Hepatocyte (in vitro differentiated cells): ENCODE measurements at regions not wholly inside any gene's neighbourhood (a gene's known extent, or its start where the extent isn't known, plus 50 kb on each side); places are given as distances from the start of the nearest gene placed in this dataset.
"Not testable (repeated sequence)": the region's sequence is repeated elsewhere in the genome, so short reads cannot be mapped to it uniquely, and the experiment has no call there.

ENCODE experiments used
- DNase-seq: peaks from one replicate; pipeline ENCODE4 v3.0.0-alpha.2; 2016; ENCODE audit warnings: low spot score
- H2AFZ ChIP-seq: fragments of 200-600 bp; sonication (generic); 2 replicates; pipeline ENCODE4 v1.6.0; 2016; ENCODE audit warnings: antibody characterized with exemption, mild to moderate bottlenecking
- H3K27ac ChIP-seq: fragments of 200-600 bp; sonication (generic); 2 replicates; pipeline ENCODE4 v1.5.1; 2016; ENCODE audit warnings: mild to moderate bottlenecking
- H3K27me3 ChIP-seq: fragments of 200-600 bp; sonication (generic); 2 replicates; pipeline ENCODE4 v1.6.1; 2016
- H3K36me3 ChIP-seq: fragments of 200-600 bp; sonication (generic); replicated peaks from 2 replicates; pipeline ENCODE4 v1.5.1; 2016; ENCODE audit warnings: low read depth; ENCODE audit not compliant: insufficient read depth
- H3K4me1 ChIP-seq: fragments of 200-600 bp; sonication (generic); 2 replicates; pipeline ENCODE4 v1.5.1; 2016; ENCODE audit warnings: mild to moderate bottlenecking, moderate library complexity; ENCODE audit not compliant: insufficient read depth
- H3K4me2 ChIP-seq: fragments of 200-600 bp; sonication (generic); 2 replicates; pipeline ENCODE4 v1.6.0; 2016
- H3K4me3 ChIP-seq: fragments of 200-600 bp; sonication (generic); 2 replicates; pipeline ENCODE4 v1.5.1; 2016; ENCODE audit warnings: mild to moderate bottlenecking
- H3K79me2 ChIP-seq: fragments of 200-600 bp; sonication (generic); 2 replicates; pipeline ENCODE4 v1.6.0; 2017; ENCODE audit warnings: mild to moderate bottlenecking
- H3K9me2 ChIP-seq: fragments of 200-600 bp; sonication (generic); replicated peaks from 2 replicates; pipeline ENCODE4 v1.6.0; 2017; ENCODE audit warnings: mild to moderate bottlenecking; ENCODE audit not compliant: insufficient read depth
- H3K9me3 ChIP-seq: fragments of 200-600 bp; sonication (generic); 2 replicates; pipeline ENCODE4 v1.5.1; 2016; ENCODE audit warnings: low read depth, mild to moderate bottlenecking
- H4K20me1 ChIP-seq: fragments of 200-600 bp; sonication (generic); 2 replicates; pipeline ENCODE4 v1.6.0; 2016; ENCODE audit warnings: mild to moderate bottlenecking; ENCODE audit not compliant: insufficient read depth, poor library complexity, severe bottlenecking
- EZH2 ChIP-seq: fragments of 200-600 bp; sonication (generic); IDR thresholded peaks from 2 replicates; pipeline ENCODE4 v1.6.1; 2016; ENCODE audit warnings: antibody characterized with exemption, mild to moderate bottlenecking, borderline replicate concordance
- EZH2phosphoT487 ChIP-seq: fragments of 200-600 bp; sonication (generic); IDR thresholded peaks from one replicate; pipeline ENCODE4 v1.6.1; 2018; ENCODE audit warnings: antibody characterized with exemption, mild to moderate bottlenecking, low read depth, moderate library complexity; ENCODE audit not compliant: unreplicated experiment, severe bottlenecking
- WGBS: methylation state at CpG from one replicate; pipeline ENCODE4 v1.1.6; 2016; ENCODE audit warnings: low lambda C conversion rate; ENCODE audit errors: missing lambda C conversion rate; 5-methylcytosine and 5-hydroxymethylcytosine counted together
- TF ChIP-seq, protein P1 (sequence below): fragments of 200-600 bp; sonication (generic); IDR thresholded peaks from 2 replicates; pipeline ENCODE4 v1.5.1; 2016; ENCODE audit warnings: antibody characterized with exemption, mild to moderate bottlenecking; ENCODE audit not compliant: poor library complexity

DNA sequence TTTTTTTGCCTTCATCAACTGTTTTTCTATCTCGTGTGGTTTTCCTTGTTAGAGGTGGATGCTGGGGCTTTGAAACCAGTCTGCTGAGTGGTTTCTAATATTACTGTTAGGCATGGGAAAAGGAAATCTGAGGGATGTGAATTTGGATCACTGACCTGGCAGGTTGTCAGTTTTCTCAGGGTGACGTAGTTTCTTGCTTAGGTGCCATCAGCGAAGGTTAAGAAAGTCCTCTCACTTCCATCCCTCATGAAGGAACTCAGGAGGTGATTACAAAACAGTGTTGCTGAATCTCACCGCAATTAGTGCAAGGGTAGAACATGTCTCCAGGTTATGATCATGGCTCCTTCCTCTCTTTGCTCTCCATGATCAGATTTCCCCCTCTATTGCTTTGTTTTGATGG is 135.9 kb downstream of the SOX4 start:
- no peak overlapping the region for H3K4me2 ChIP-seq
- TF ChIP-seq EZH2 (no peak), EZH2phosphoT487 (no peak)
- TF ChIP-seq, protein P1, sequence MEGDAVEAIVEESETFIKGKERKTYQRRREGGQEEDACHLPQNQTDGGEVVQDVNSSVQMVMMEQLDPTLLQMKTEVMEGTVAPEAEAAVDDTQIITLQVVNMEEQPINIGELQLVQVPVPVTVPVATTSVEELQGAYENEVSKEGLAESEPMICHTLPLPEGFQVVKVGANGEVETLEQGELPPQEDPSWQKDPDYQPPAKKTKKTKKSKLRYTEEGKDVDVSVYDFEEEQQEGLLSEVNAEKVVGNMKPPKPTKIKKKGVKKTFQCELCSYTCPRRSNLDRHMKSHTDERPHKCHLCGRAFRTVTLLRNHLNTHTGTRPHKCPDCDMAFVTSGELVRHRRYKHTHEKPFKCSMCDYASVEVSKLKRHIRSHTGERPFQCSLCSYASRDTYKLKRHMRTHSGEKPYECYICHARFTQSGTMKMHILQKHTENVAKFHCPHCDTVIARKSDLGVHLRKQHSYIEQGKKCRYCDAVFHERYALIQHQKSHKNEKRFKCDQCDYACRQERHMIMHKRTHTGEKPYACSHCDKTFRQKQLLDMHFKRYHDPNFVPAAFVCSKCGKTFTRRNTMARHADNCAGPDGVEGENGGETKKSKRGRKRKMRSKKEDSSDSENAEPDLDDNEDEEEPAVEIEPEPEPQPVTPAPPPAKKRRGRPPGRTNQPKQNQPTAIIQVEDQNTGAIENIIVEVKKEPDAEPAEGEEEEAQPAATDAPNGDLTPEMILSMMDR: no peak
- no peaks in the 10 kb centered on the region for H3K9me2 ChIP-seq
- no peak for DNase-seq
- H3K27me3 ChIP-seq: no peaks in the 10 kb centered on the region
- peaks cover 12% of the 10 kb centered on the region for H3K4me1 ChIP-seq
- H4K20me1 ChIP-seq: no peaks in the 10 kb centered on the region
- no peak overlapping the region for H2AFZ ChIP-seq
- no peaks in the 10 kb centered on the region for H3K36me3 ChIP-seq
- H3K4me3 ChIP-seq: no peak overlapping the region
- 92% methylated on average over 4 of the region's 4 CpGs for WGBS
- no peaks in the 10 kb centered on the region for H3K9me3 ChIP-seq
- no peak overlapping the region for H3K27ac ChIP-seq
- H3K79me2 ChIP-seq: peaks cover 13% of the 10 kb centered on the region

DNA sequence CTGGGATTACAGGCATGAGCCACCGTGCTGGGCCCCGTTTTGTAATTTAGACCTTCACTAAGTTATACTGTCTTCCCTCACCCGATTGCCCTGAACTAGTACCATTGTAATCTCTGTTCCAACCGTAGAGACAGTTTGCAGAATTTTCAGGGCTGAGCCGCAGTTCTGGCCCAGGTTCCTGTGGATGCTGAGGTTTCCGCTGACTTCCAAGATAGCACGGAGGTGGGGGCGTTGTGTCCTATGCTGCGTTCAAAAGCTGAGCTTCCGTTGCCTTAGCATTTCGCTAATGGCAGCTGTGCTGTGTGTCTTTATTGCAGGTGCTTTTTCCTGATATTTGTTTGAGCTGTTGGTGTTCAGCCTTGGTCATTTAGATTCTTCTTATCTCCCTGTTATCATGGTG is 137.0 kb downstream of the SOX4 start:
- H3K9me2 ChIP-seq: no peaks in the 10 kb centered on the region
- H4K20me1 ChIP-seq: no peaks in the 10 kb centered on the region
- H3K4me2 ChIP-seq: no peak overlapping the region
- no peaks in the 10 kb centered on the region for H3K9me3 ChIP-seq
- no peak for TF ChIP-seq EZH2phosphoT487
- TF ChIP-seq, protein P1: no peak
- no peak for TF ChIP-seq EZH2
- H3K4me1 ChIP-seq: peaks cover 12% of the 10 kb centered on the region
- H3K79me2 ChIP-seq: peaks cover 11% of the 10 kb centered on the region
- 92% methylated on average over 11 of the region's 11 CpGs for WGBS
- no peak overlapping the region for H3K4me3 ChIP-seq
- H3K27ac ChIP-seq: no peak overlapping the region
- H2AFZ ChIP-seq: no peak overlapping the region
- H3K27me3 ChIP-seq: no peaks in the 10 kb centered on the region
- no peak for DNase-seq
- H3K36me3 ChIP-seq: no peaks in the 10 kb centered on the region

DNA sequence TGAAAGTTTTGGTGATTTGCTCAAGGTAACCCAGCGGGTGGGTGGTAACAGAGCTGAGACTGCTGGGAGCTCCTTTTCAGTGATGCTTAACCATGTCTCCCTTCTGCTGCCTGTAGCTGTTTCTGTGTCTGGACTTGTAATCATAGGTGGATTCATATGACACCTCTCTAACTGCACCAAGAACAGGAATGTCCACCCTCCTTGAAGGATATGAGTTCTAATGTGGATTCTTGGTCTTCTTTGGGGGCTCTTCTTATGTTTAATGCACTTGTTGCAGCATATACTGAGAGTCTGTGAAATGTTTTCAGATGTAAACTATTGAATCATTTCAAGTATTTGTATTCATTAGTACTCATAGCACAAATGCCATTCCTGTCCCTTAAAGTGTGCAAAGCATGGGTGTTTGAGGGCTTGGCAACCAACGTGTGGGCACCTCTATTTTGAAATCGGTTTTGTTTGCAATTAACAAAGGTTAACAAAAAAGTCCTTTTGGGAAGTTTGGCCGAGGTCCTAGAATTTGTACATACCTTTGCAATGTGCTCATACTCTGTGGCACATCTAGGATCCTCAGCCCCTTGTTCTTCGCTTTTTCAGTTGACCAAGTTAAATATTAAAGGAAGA is 138.0 kb downstream of the SOX4 start:
- H4K20me1 ChIP-seq: no peaks in the 10 kb centered on the region
- no peak overlapping the region for H2AFZ ChIP-seq
- no peaks in the 10 kb centered on the region for H3K9me3 ChIP-seq
- H3K4me3 ChIP-seq: no peak overlapping the region
- H3K79me2 ChIP-seq: peaks cover 8% of the 10 kb centered on the region
- no peaks in the 10 kb centered on the region for H3K9me2 ChIP-seq
- no peaks in the 10 kb centered on the region for H3K36me3 ChIP-seq
- H3K4me2 ChIP-seq: no peak overlapping the region
- WGBS: 51% methylated on average over 5 of the region's 5 CpGs
- no peak overlapping the region for H3K27ac ChIP-seq
- no peaks in the 10 kb centered on the region for H3K27me3 ChIP-seq
- TF ChIP-seq, protein P1: no peak
- TF ChIP-seq EZH2phosphoT487 (no peak), EZH2 (no peak)
- H3K4me1 ChIP-seq: peaks cover 12% of the 10 kb centered on the region
- no peak for DNase-seq

DNA sequence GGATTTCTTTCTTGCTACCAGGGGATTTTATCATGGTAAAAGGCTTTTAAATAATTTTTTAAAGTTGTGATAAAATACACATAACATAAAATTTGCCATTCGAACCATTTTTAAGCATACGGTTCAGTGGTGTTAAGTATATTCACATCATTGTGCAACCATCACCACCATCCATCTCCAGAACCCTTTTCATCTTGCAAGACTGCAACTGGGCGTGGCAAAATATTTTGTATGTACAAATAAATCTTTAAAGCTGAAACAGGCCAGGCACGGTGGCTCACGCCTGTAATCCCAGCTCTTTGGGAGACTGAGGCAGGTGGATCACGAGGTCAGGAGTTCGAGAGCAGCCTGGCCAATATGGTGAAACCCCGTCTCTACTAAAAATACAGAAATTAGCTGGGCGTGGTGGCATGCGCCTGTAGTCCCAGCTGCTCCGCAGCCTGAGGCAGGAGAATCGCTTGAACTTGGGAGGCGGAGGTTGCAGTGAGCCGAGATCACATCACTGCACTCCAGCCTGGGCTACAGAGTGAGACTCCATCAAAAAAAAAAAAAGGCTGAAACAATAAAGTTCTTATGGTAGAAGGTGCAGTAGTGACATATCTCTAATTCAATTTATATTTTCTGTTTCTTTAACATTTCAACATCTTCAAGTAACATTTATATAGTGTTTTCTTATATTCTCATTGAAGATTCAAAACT is 138.6 kb downstream of the SOX4 start:
- not testable (repeated sequence) for H3K36me3 ChIP-seq, H3K9me3 ChIP-seq, H3K79me2 ChIP-seq, H3K4me3 ChIP-seq, DNase-seq, H3K27me3 ChIP-seq, H3K9me2 ChIP-seq, H4K20me1 ChIP-seq, H3K27ac ChIP-seq, H3K4me2 ChIP-seq, H2AFZ ChIP-seq
- peaks cover 12% of the 10 kb centered on the region for H3K4me1 ChIP-seq
- 82% methylated on average over 14 of the region's 14 CpGs for WGBS
